Left ventricle myocardium inferior (tissue), 1 donor: ENCODE measurements at regions not wholly inside any gene's neighbourhood (a gene's known extent, or its start where the extent isn't known, plus 50 kb on each side); places are given as distances from the start of the nearest gene placed in this dataset.

Experiments used
- DNase-seq: peaks from one replicate; pipeline ENCODE4 v3.0.0-alpha.2; 2020
- H3K27ac ChIP-seq: fragments of 200-600 bp; replicated peaks from 2 replicates; pipeline ENCODE4 v1.8.0; 2021
- H3K27me3 ChIP-seq: fragments of 200-600 bp; 2 replicates; pipeline ENCODE4 v1.8.0; 2021; ENCODE audit warnings: low read depth
- H3K36me3 ChIP-seq: fragments of 200-600 bp; 2 replicates; pipeline ENCODE4 v1.8.0; 2021
- H3K4me1 ChIP-seq: fragments of 200-600 bp; 2 replicates; pipeline ENCODE4 v1.8.0; 2021
- H3K4me3 ChIP-seq: fragments of 200-600 bp; 2 replicates; pipeline ENCODE4 v1.8.0; 2021; ENCODE audit warnings: mild to moderate bottlenecking, moderate library complexity
- H3K9me3 ChIP-seq: fragments of 200-600 bp; replicated peaks from 2 replicates; pipeline ENCODE4 v1.8.0; 2021
- intact Hi-C: fragments of 100-400 bp; cut with micrococcal nuclease; formaldehyde crosslinking; loops from one replicate; pipeline ENCODE4 v1.11.0; 2022
- TF ChIP-seq, protein P1 (sequence below): fragments of 200-600 bp; IDR thresholded peaks from 2 replicates; pipeline ENCODE4 v1.8.0; 2021; ENCODE audit warnings: antibody characterized with exemption, mild to moderate bottlenecking, borderline replicate concordance
- donor health status: DM: no; HTN: yes; CAD: no; lungs with severe emphysema.

DNA sequence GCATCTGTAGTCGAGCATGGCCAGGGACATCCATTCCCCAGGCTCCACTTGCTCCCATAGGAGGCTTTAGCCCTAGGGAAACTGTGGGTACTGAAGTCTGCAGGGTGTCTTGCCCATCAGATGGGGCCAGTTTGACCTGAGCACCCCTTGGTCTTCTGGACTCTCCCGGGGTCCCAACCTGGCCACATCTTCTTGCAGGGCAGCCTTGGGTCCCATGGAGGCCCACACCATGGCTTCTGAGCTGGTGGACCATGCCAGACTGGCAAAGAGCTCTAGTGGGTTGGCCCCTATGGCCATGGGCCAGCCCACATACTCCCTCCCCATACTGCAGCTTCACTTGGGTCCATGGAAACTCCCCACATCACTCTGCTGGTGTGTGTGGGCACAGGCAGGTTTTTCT lies 154.4 kb upstream of the PRLR start:
- DNase-seq, result no peak
- Histone ChIP-seq H3K9me3 (peaks cover 5% of the 10 kb centered on the region), H3K27ac (no peak overlapping the region), H3K4me1 (no peaks in the 10 kb centered on the region), H3K36me3 (no peaks in the 10 kb centered on the region), H3K27me3 (peaks cover 8% of the 10 kb centered on the region), H3K4me3 (no peak overlapping the region)
- intact Hi-C loops, result no loop called here
- TF ChIP-seq, protein P1, sequence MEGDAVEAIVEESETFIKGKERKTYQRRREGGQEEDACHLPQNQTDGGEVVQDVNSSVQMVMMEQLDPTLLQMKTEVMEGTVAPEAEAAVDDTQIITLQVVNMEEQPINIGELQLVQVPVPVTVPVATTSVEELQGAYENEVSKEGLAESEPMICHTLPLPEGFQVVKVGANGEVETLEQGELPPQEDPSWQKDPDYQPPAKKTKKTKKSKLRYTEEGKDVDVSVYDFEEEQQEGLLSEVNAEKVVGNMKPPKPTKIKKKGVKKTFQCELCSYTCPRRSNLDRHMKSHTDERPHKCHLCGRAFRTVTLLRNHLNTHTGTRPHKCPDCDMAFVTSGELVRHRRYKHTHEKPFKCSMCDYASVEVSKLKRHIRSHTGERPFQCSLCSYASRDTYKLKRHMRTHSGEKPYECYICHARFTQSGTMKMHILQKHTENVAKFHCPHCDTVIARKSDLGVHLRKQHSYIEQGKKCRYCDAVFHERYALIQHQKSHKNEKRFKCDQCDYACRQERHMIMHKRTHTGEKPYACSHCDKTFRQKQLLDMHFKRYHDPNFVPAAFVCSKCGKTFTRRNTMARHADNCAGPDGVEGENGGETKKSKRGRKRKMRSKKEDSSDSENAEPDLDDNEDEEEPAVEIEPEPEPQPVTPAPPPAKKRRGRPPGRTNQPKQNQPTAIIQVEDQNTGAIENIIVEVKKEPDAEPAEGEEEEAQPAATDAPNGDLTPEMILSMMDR, result no peak

DNA sequence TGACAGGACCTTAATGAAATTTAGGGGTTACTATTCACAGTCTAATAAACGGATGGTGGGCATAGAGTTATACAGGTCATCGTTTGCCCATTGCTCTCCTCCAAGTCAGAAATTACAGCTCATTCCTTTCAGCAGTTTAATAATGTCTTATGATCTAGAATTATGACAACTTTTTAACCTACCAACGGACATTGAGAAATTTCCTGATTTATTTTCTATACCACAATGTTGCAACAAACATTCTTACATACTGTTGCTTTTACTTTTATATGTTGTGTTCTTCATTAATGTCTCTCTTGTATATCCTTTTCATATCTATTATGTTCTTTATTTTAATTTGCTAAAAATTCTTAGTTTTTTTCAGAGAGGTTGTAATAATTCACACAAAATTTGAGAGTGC lies 152.8 kb upstream of the PRLR start:
- no peaks in the 10 kb centered on the region for H3K9me3 ChIP-seq

DNA sequence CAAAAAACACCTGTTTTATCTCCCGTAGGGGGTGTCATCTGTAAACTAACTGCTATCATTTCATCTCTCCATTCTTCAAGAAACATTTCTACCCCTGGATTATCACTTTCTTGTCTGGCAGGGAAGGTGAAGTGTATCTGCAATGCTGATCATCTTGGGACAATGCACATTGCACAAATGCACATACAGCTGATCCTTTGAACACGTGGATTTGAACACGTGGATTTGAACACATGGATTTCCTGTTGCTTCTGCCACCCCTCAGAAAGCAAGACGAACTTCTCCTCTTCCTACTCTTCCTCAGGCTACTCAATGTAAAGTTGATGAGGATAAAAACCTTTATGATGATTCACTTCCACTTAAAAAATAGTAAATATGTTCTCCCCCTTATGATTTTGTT lies 147.4 kb upstream of the PRLR start:
- no peak overlapping the region for H3K4me3 ChIP-seq
- H3K27me3 ChIP-seq, result no peaks in the 10 kb centered on the region
- H3K4me1 ChIP-seq, result no peaks in the 10 kb centered on the region
- no peaks in the 10 kb centered on the region for H3K9me3 ChIP-seq
- TF ChIP-seq, protein P1, result no peak
- no peak for DNase-seq
- no peak overlapping the region for H3K27ac ChIP-seq
- no peaks in the 10 kb centered on the region for H3K36me3 ChIP-seq
- intact Hi-C loops, result no loop called here

More for the DNA sequence above, 152.8 kb upstream of the PRLR start:
- Histone ChIP-seq H3K36me3 (no peaks in the 10 kb centered on the region), H3K27me3 (peaks cover 8% of the 10 kb centered on the region), H3K4me3 (no peak overlapping the region), H3K4me1 (no peaks in the 10 kb centered on the region), H3K27ac (no peak overlapping the region)
- intact Hi-C loops, result no loop called here
- TF ChIP-seq, protein P1, result no peak
- DNase-seq, result no peak

DNA sequence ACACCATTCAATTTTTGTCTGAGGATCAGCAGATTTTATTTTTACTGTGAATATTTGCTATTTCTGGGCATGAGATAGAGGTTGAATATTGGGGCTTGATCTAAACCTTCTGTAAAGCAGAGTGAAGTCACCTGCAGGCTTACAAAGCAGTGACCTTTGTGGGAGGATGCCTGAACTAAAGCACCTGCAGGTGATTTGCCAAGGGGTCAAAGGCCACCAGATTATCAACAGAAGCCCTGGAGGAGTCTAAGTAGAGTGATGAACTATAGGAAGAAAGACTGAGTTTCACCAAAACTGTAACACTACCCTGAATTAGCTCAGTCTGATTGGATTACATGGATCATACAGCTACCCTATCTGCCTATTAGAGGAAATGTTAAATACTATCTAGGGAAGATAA lies 144.3 kb upstream of the PRLR start:
- no peak overlapping the region for H3K27ac ChIP-seq
- no peaks in the 10 kb centered on the region for H3K27me3 ChIP-seq
- no peaks in the 10 kb centered on the region for H3K9me3 ChIP-seq
- H3K4me3 ChIP-seq, result no peak overlapping the region
- H3K36me3 ChIP-seq, result no peaks in the 10 kb centered on the region
- intact Hi-C loops, result no loop called here
- TF ChIP-seq, protein P1, result no peak
- no peak for DNase-seq
- H3K4me1 ChIP-seq, result no peaks in the 10 kb centered on the region

DNA sequence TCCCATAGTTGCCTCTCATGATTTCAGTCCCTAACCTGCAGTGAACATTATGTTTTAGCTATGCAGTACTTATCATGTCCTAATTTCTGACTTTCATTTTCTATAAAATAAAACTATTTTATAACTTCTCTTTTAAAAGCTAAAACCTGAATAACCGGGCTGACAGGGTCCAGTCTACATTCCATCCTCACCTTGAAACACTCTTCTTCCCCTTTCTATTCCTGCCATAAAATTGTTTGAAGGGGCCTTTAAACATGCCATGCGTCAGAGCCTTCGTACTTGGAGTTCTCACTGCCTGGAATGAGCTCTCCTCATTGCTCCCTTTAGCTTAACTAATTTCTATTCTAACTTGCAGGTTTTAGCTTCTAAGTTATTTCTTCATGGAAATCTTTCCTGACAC lies 143.0 kb upstream of the PRLR start:
- no peaks in the 10 kb centered on the region for H3K27me3 ChIP-seq
- no peak overlapping the region for H3K4me3 ChIP-seq
- no peaks in the 10 kb centered on the region for H3K4me1 ChIP-seq
- DNase-seq, result no peak
- no peak overlapping the region for H3K27ac ChIP-seq
- H3K9me3 ChIP-seq, result no peaks in the 10 kb centered on the region
- H3K36me3 ChIP-seq, result no peaks in the 10 kb centered on the region
- intact Hi-C loops, result no loop called here
- TF ChIP-seq, protein P1, result no peak

DNA sequence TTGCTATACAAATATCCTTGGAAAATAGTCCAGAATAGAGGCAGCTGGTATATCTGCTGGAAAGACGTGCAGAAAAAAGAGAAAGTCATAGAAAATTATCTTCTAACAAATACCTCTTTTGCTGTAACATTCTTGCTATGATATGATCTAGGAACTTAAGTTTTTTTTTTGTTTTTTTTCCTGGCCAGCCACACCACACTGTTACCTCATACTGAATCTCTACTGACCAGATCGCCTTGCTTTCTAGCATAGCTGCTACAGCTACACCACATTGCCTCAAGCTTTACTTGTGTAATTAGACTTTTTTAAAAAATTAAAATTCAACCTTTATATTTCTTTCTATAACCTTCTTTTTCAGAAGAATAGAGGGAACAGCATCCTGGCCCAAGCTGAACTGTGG lies 142.2 kb upstream of the PRLR start:
- intact Hi-C loops, result no loop called here
- TF ChIP-seq, protein P1, result no peak
- H3K27me3 ChIP-seq, result no peaks in the 10 kb centered on the region

More for the DNA sequence above, 142.2 kb upstream of the PRLR start:
- no peaks in the 10 kb centered on the region for H3K9me3 ChIP-seq
- H3K36me3 ChIP-seq, result no peaks in the 10 kb centered on the region
- DNase-seq, result no peak
- H3K4me3 ChIP-seq, result no peak overlapping the region
- no peaks in the 10 kb centered on the region for H3K4me1 ChIP-seq
- H3K27ac ChIP-seq, result no peak overlapping the region
